K562 (cell line): ENCODE measurements at regions not wholly inside any gene's neighbourhood (a gene's known extent, or its start where the extent isn't known, plus 50 kb on each side); places are given as distances from the start of the nearest gene placed in this dataset.

ENCODE experiments used
- ATAC-seq: fragments of 200-7000 bp; cut with Tn5 transposase; 3 replicates; pipeline ENCODE4 v1.9.1; 2020; ENCODE audit warnings: moderate library complexity
- BruUV-seq: library from RNA; stranded (reverse); fragments of 400-500 nt; replicated peaks from 2 replicates; lab custom pipeline; 2021; lab: Mats Ljungman, UMichigan
- CTCF ChIA-PET: fragments of 300-600 bp; formaldehyde crosslinking; extraction: SDS; loops from one replicate; lab custom pipeline; 2021; ENCODE audit warnings: low intra/inter-chr PET ratio; lab: Yijun Ruan, JAX
- POLR2A ChIA-PET: fragments of 300-600, 350-650 bp; sonication (Branson Sonifier 250); formaldehyde crosslinking; extraction: SDS; loops from one replicate; lab custom pipeline; 2021; ENCODE audit warnings: antibody characterized with exemption, inconsistent platforms; lab: Yijun Ruan, JAX
- DNase-seq, 4 experiments: peaks; one replicate each; pipeline versions ENCODE4 v3.0.0 to v3.0.0-alpha.2; 2011 to 2018; ENCODE audit warnings: low spot score in 3 of 4, mixed read lengths in 3 of 4; ENCODE audit errors: extremely low read depth in 1 of 4
- FAIRE-seq: peaks from 2 replicates; lab custom pipeline; 2011; peaks lifted over from hg19 to GRCh38; lab: Jason Lieb, UNC
- H2AFZ ChIP-seq: 2 replicates; pipeline ENCODE4 v1.6.0; 2011; ENCODE audit warnings: low read depth, low read length, control low read depth, inconsistent platforms
- H3K27ac ChIP-seq: fragments of 200-600 bp; 3 replicates; pipeline ENCODE4 v1.8.0; 2011; ENCODE audit warnings: low read depth, mild to moderate bottlenecking, control low read depth, inconsistent platforms, low read length, moderate library complexity, mixed read lengths; ENCODE audit errors: extremely low read depth
- H3K27me3 ChIP-seq, 2 experiments: fragments of 300-600 bp in 1 of 2; 2 replicates in 1 of 2; 3 replicates in 1 of 2; pipeline versions ENCODE4 v1.6.0 to v1.8.0; 2011; ENCODE audit warnings: inconsistent platforms in 2 of 2, low read length in 2 of 2, mild to moderate bottlenecking in 1 of 2, mixed read lengths in 1 of 2, moderate library complexity in 1 of 2; ENCODE audit not compliant: control insufficient read depth in 2 of 2, insufficient read depth in 2 of 2
- H3K36me3 ChIP-seq: fragments of 300-600 bp; 3 replicates; pipeline ENCODE4 v1.8.0; 2011; ENCODE audit warnings: mild to moderate bottlenecking, low read length, inconsistent platforms; ENCODE audit not compliant: control insufficient read depth, insufficient read depth
- H3K4me1 ChIP-seq, 2 experiments: fragments of 200-600 bp in 1 of 2; replicated peaks in 1 of 2; 2 replicates in 1 of 2; 3 replicates in 1 of 2; pipeline versions ENCODE4 v1.5.1 to v1.8.0; 2011; ENCODE audit warnings: inconsistent platforms in 2 of 2, low read length in 2 of 2, mild to moderate bottlenecking in 1 of 2, mixed read lengths in 1 of 2, moderate library complexity in 1 of 2; ENCODE audit not compliant: control insufficient read depth in 2 of 2, insufficient read depth in 2 of 2
- H3K4me2 ChIP-seq: 2 replicates; pipeline ENCODE4 v1.6.1; 2011; ENCODE audit warnings: low read length, control low read depth, inconsistent platforms, mixed read lengths; ENCODE audit not compliant: insufficient read depth
- H3K4me3 ChIP-seq: fragments of 200-600 bp; sonication (generic), shearing (Covaris generic); 2 replicates; pipeline ENCODE4 v1.5.1; 2016; ENCODE audit warnings: control low read depth, inconsistent platforms
- H3K79me2 ChIP-seq: fragments of 200-600 bp; 3 replicates; pipeline ENCODE4 v1.8.0; 2011; ENCODE audit warnings: low read length, inconsistent platforms; ENCODE audit not compliant: control insufficient read depth, insufficient read depth
- H3K9ac ChIP-seq, 2 experiments: 2 replicates each; pipeline versions ENCODE4 v1.6.0 to v1.6.1; 2011; ENCODE audit warnings: low read depth in 2 of 2, low read length in 2 of 2, control low read depth in 1 of 2, inconsistent platforms in 1 of 2, mild to moderate bottlenecking in 1 of 2, mixed read lengths in 1 of 2; ENCODE audit not compliant: insufficient read depth in 1 of 2
- H3K9me1 ChIP-seq: one replicate; pipeline ENCODE4 v1.6.0; 2011; ENCODE audit warnings: inconsistent platforms, mild to moderate bottlenecking, low read length, moderate library complexity; ENCODE audit not compliant: control insufficient read depth, insufficient read depth
- H3K9me3 ChIP-seq: replicated peaks from 2 replicates; pipeline ENCODE4 v1.5.1; 2011; ENCODE audit warnings: low read depth, low read length, inconsistent platforms; ENCODE audit not compliant: control insufficient read depth, insufficient read depth
- H4K20me1 ChIP-seq: replicated peaks from 2 replicates; pipeline ENCODE4 v1.6.1; 2011; ENCODE audit warnings: low read length, inconsistent platforms, mixed read lengths; ENCODE audit not compliant: control insufficient read depth, insufficient read depth
- HEY1 ChIP-seq: fragments of 250-450 bp; sonication (Bioruptor Pico); IDR thresholded peaks from 2 replicates; pipeline ENCODE4 v1.5.0; 2020; ENCODE audit warnings: mild to moderate bottlenecking, moderate library complexity, borderline replicate concordance
- KAT7 ChIP-seq: sonication (generic); formaldehyde crosslinking; IDR thresholded peaks from 2 replicates; pipeline ENCODE4 v1.8.0; 2022; ENCODE audit warnings: missing genetic modification reagents, mild to moderate bottlenecking, borderline replicate concordance
- KDM1A ChIP-seq, 2 experiments: fragments of 450-650 bp; IDR thresholded peaks; 2 replicates each; pipeline ENCODE4 v1.6.1; 2016; ENCODE audit warnings: mild to moderate bottlenecking in 2 of 2
- NR1H2 ChIP-seq: sonication (generic); formaldehyde crosslinking; IDR thresholded peaks from 2 replicates; pipeline ENCODE4 v1.4.0; 2020; ENCODE audit warnings: mild to moderate bottlenecking, missing genetic modification reagents
- PCBP1 ChIP-seq: fragments of 200-400 bp; formaldehyde crosslinking; IDR thresholded peaks from 2 replicates; pipeline ENCODE4 v1.6.1; 2018; ENCODE audit warnings: mild to moderate bottlenecking, low read depth, low read length; ENCODE audit not compliant: poor library complexity, severe bottlenecking
- PHF20 ChIP-seq: fragments of 450-650 bp; IDR thresholded peaks from 2 replicates; pipeline ENCODE4 v1.6.1; 2018; ENCODE audit not compliant: partially characterized antibody
- PHTF2 ChIP-seq: fragments of 250-450 bp; sonication (Bioruptor Pico); IDR thresholded peaks from 2 replicates; pipeline ENCODE4 v1.5.0; 2021; ENCODE audit warnings: mild to moderate bottlenecking
- PML ChIP-seq: IDR thresholded peaks from 2 replicates; pipeline ENCODE4 v1.6.1; 2012; ENCODE audit warnings: low read length, inconsistent platforms
- RFX7 ChIP-seq: fragments of 250-450 bp; sonication (Bioruptor Pico); IDR thresholded peaks from 2 replicates; pipeline ENCODE4 v1.5.1; 2021; ENCODE audit warnings: mild to moderate bottlenecking
- SAP30 ChIP-seq: fragments of 200-600 bp; sonication (generic); IDR thresholded peaks from 2 replicates; pipeline ENCODE4 v1.6.1; 2012; ENCODE audit warnings: borderline replicate concordance, low read depth, mild to moderate bottlenecking, moderate library complexity, low read length, control low read depth, inconsistent platforms; ENCODE audit not compliant: insufficient read depth, poor library complexity, severe bottlenecking
- SRSF9 ChIP-seq: fragments of 200-400 bp; formaldehyde crosslinking; IDR thresholded peaks from 2 replicates; pipeline ENCODE4 v1.6.1; 2017; ENCODE audit warnings: low read depth, low read length, borderline replicate concordance
- TGIF2 ChIP-seq: sonication (generic); formaldehyde crosslinking; IDR thresholded peaks from 2 replicates; pipeline ENCODE4 v1.8.1; 2022; ENCODE audit warnings: mild to moderate bottlenecking, missing genetic modification reagents, moderate library complexity
- ZC3H11A ChIP-seq: IDR thresholded peaks from 2 replicates; pipeline ENCODE4 v1.6.1; 2012; ENCODE audit warnings: low read depth, low read length, improper control_type of control experiment
- ZC3H4 ChIP-seq: sonication (generic); formaldehyde crosslinking; IDR thresholded peaks from 2 replicates; pipeline ENCODE4 v1.9.0; 2021; ENCODE audit warnings: missing genetic modification reagents, borderline replicate concordance
- ZNF274 ChIP-seq: IDR thresholded peaks from 2 replicates; pipeline ENCODE4 v1.6.1; 2011; ENCODE audit warnings: low read depth, mild to moderate bottlenecking, low read length, moderate library complexity, borderline replicate concordance
- ZNF316 ChIP-seq: fragments of 450-650 bp; IDR thresholded peaks from 2 replicates; pipeline ENCODE4 v1.6.1; 2016
- in situ Hi-C: fragments of 300-500 bp; cut with MboI; formaldehyde crosslinking; loops from 4 replicates; pipeline ENCODE4 v1.15.0; 2018; ENCODE audit warnings: inconsistent platforms, mixed read lengths
- intact Hi-C: fragments of 100-400 bp; cut with micrococcal nuclease; formaldehyde crosslinking; loops from 2 replicates; pipeline ENCODE4 v1.14.2; 2022
- TF ChIP-seq, protein P1 (sequence below): sonication (generic); formaldehyde crosslinking; IDR thresholded peaks from 2 replicates; pipeline ENCODE4 v1.8.1; 2022; ENCODE audit warnings: missing genetic modification reagents

GRCh38 chr6:55992546-55992945 is 117.2 kb upstream of the BMP5 start:
- no peaks in the 10 kb centered on the region for H3K9me3 ChIP-seq
- no peaks in the 10 kb centered on the region for H3K9me1 ChIP-seq
- FAIRE-seq (no peak), ATAC-seq (no peak), DNase-seq (no peak)
- no TSS peak for BruUV-seq
- H3K36me3 ChIP-seq = no peaks in the 10 kb centered on the region
- H3K79me2 ChIP-seq = no peaks in the 10 kb centered on the region
- POLR2A ChIA-PET = no interaction called here
- CTCF ChIA-PET = no interaction called here
- H2AFZ ChIP-seq = no peak overlapping the region
- H3K9ac ChIP-seq = no peak overlapping the region
- no peak overlapping the region for H3K4me3 ChIP-seq
- no peaks in the 10 kb centered on the region for H3K27me3 ChIP-seq
- in situ Hi-C loops (no loop called here), intact Hi-C loops (no loop called here)
- H4K20me1 ChIP-seq = no peaks in the 10 kb centered on the region
- TF ChIP-seq RFX7 (CRISPR knock-in tag) (no peak), NR1H2 (CRISPR knock-in tag) (no peak), PML (no peak), TGIF2 (CRISPR knock-in tag) (no peak), SRSF9 (no peak), ZC3H4 (CRISPR knock-in tag) (no peak), SAP30 (no peak), ZC3H11A (no peak), KAT7 (CRISPR knock-in tag) (no peak), HEY1 (no peak), PHTF2 (CRISPR knock-in tag) (no peak), PHF20 (no peak), KDM1A (IDR thresholded peaks at IDR 0.05) (no peak), ZNF274 (no peak), ZNF316 (no peak), PCBP1 (no peak)
- TF ChIP-seq, protein P1, sequence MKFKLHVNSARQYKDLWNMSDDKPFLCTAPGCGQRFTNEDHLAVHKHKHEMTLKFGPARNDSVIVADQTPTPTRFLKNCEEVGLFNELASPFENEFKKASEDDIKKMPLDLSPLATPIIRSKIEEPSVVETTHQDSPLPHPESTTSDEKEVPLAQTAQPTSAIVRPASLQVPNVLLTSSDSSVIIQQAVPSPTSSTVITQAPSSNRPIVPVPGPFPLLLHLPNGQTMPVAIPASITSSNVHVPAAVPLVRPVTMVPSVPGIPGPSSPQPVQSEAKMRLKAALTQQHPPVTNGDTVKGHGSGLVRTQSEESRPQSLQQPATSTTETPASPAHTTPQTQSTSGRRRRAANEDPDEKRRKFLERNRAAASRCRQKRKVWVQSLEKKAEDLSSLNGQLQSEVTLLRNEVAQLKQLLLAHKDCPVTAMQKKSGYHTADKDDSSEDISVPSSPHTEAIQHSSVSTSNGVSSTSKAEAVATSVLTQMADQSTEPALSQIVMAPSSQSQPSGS (CRISPR knock-in tag) = no peak
- H3K27ac ChIP-seq = no peak overlapping the region
- H3K4me1 ChIP-seq = no peaks in the 10 kb centered on the region
- H3K4me2 ChIP-seq = no peak overlapping the region
